GM18873 (cell line): ENCODE measurements at regions not wholly inside any gene's neighbourhood (a gene's known extent, or its start where the extent isn't known, plus 50 kb on each side); places are given as distances from the start of the nearest gene placed in this dataset.
"Not testable (repeated sequence)": the region's sequence is repeated elsewhere in the genome, so short reads cannot be mapped to it uniquely, and the experiment has no call there.

Experiments
- ATAC-seq: cut with Tn5 transposase; IDR thresholded peaks from one replicate; pipeline ENCODE4 v1.9.1; 2021; ENCODE audit warnings: mild to moderate bottlenecking, moderate library complexity, moderate number of reproducible peaks; ENCODE audit not compliant: unreplicated experiment, low FRiP score

- ATAC-seq: no peak
Measured at GRCh38 chrX:68978255-68978654, 149.4 kb downstream of the EFNB1 start.

- no peak for ATAC-seq
Measured at GRCh38 chrX:68953331-68953730, 124.5 kb downstream of the EFNB1 start.

- ATAC-seq: not testable (repeated sequence)
Measured at GRCh38 chrX:68951942-68952619, 123.3 kb downstream of the EFNB1 start.

GRCh38 chrX:68950937-68951336 lies 122.1 kb downstream of the EFNB1 start:
- no peak for ATAC-seq

- no peak for ATAC-seq
Measured at GRCh38 chrX:68947882-68948605, 119.2 kb downstream of the EFNB1 start.

GRCh38 chrX:68945603-68946228 lies 116.9 kb downstream of the EFNB1 start:
- ATAC-seq: no peak

- ATAC-seq: no peak
Measured at GRCh38 chrX:68945081-68945602, 116.3 kb downstream of the EFNB1 start.

GRCh38 chrX:68944211-68944610 lies 115.4 kb downstream of the EFNB1 start:
- no peak for ATAC-seq

GRCh38 chrX:68942840-68943239 lies 114.0 kb downstream of the EFNB1 start:
- no peak for ATAC-seq

GRCh38 chrX:68942104-68942503 lies 113.3 kb downstream of the EFNB1 start:
- ATAC-seq: no peak

GRCh38 chrX:68941385-68941952 lies 112.6 kb downstream of the EFNB1 start:
- no peak for ATAC-seq

- no peak for ATAC-seq
Measured at GRCh38 chrX:68940601-68941000, 111.8 kb downstream of the EFNB1 start.

GRCh38 chrX:68939868-68940267 lies 111.0 kb downstream of the EFNB1 start:
- no peak for ATAC-seq

- ATAC-seq: no peak
Measured at GRCh38 chrX:68938244-68939004, 109.6 kb downstream of the EFNB1 start.

- ATAC-seq: no peak
Measured at GRCh38 chrX:68937581-68937980, 108.8 kb downstream of the EFNB1 start.

GRCh38 chrX:68936608-68937007 lies 107.8 kb downstream of the EFNB1 start:
- no peak for ATAC-seq

- ATAC-seq: no peak
Measured at GRCh38 chrX:68936126-68936525, 107.3 kb downstream of the EFNB1 start.

GRCh38 chrX:68935362-68935761 lies 106.5 kb downstream of the EFNB1 start:
- no peak for ATAC-seq

- no peak for ATAC-seq
Measured at GRCh38 chrX:68934922-68935321, 106.1 kb downstream of the EFNB1 start.

- no peak for ATAC-seq
Measured at GRCh38 chrX:68934421-68934820, 105.6 kb downstream of the EFNB1 start.
